ENCODE measurements at regions not wholly inside any gene's neighbourhood (a gene's known extent, or its start where the extent isn't known, plus 50 kb on each side); places are given as distances from the start of the nearest gene placed in this dataset.

DNA sequence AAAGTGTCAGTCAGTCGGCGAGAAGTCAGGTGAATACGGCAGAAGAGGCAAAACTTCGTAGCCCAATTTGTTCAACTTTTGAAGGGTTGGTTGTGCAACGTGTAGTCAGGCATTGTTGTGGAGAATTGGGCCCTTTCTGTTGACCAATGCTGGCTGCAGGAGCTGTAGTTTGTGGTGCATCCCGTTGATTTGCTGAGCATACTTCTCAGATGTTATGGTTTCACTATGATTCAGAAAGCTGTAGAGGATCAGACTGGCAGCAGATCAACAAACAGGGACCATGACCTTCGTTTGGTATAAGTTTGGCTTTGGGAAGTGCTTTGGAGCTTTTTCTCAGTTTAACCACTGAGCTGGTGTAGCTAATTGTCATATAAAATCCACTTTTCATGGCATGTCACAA is 190.2 kb upstream of the ADAMTS5 start:
- Histone ChIP-seq H3K9ac (ENCODE audit: low read depth, low read length) (no peak overlapping the region), H3K27ac (ENCODE audit: low read depth, low read length) (no peak overlapping the region), H3K27me3 (ENCODE audit: insufficient read depth, low read length) (no peaks in the 10 kb centered on the region), H3K9me3 (ENCODE audit: insufficient read depth, low read depth, low read length) (no peaks in the 10 kb centered on the region), H3K4me3 (ENCODE audit: low read length) (no peak overlapping the region), H3K36me3 (ENCODE audit: insufficient read depth, low read length) (no peaks in the 10 kb centered on the region), H3K4me1 (ENCODE audit: insufficient read depth, low read length) (no peaks in the 10 kb centered on the region)
- 92% methylated on average over 7 of the region's 7 CpGs for WGBS

- H3K4me3 ChIP-seq (ENCODE audit: low read length) = no peak overlapping the region
- H3K27ac ChIP-seq (ENCODE audit: low read depth, low read length) = no peak overlapping the region
- no peak overlapping the region for H3K9ac ChIP-seq (ENCODE audit: low read depth, low read length)
- no peaks in the 10 kb centered on the region for H3K27me3 ChIP-seq (ENCODE audit: insufficient read depth, low read length)
- H3K4me1 ChIP-seq (ENCODE audit: insufficient read depth, low read length) = no peaks in the 10 kb centered on the region
- no peaks in the 10 kb centered on the region for H3K9me3 ChIP-seq (ENCODE audit: insufficient read depth, low read depth, low read length)
- WGBS = no CpG with 5 or more reads among the region's 1 CpG
- no peaks in the 10 kb centered on the region for H3K36me3 ChIP-seq (ENCODE audit: insufficient read depth, low read length)
Measured at GRCh38 chr21:27156666-27157065, 189.8 kb upstream of the ADAMTS5 start.

DNA sequence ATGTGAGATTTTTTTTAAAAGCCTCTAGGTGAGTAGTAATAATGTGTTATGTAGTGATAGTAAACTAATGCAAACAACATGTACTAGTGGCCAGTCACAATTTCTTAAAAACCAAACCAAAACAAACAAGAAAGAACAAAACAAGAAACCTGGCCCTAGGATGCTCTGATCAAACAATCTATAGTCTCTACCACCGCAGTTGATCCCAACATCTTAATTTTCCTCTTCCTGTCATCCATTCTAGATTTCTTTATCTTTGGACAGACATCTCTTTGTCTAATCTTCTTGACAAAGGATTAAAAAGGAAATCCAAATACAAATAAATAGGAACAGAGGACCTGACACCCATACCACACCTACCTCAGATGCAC is 188.2 kb upstream of the ADAMTS5 start:
- 87% methylated on average over 1 of the region's 1 CpG for WGBS
- Histone ChIP-seq H3K27me3 (ENCODE audit: insufficient read depth, low read length) (no peaks in the 10 kb centered on the region), H3K4me1 (ENCODE audit: insufficient read depth, low read length) (no peaks in the 10 kb centered on the region), H3K4me3 (ENCODE audit: low read length) (no peak overlapping the region), H3K9ac (ENCODE audit: low read depth, low read length) (no peak overlapping the region), H3K36me3 (ENCODE audit: insufficient read depth, low read length) (no peaks in the 10 kb centered on the region), H3K27ac (ENCODE audit: low read depth, low read length) (no peak overlapping the region), H3K9me3 (ENCODE audit: insufficient read depth, low read depth, low read length) (no peaks in the 10 kb centered on the region)

DNA sequence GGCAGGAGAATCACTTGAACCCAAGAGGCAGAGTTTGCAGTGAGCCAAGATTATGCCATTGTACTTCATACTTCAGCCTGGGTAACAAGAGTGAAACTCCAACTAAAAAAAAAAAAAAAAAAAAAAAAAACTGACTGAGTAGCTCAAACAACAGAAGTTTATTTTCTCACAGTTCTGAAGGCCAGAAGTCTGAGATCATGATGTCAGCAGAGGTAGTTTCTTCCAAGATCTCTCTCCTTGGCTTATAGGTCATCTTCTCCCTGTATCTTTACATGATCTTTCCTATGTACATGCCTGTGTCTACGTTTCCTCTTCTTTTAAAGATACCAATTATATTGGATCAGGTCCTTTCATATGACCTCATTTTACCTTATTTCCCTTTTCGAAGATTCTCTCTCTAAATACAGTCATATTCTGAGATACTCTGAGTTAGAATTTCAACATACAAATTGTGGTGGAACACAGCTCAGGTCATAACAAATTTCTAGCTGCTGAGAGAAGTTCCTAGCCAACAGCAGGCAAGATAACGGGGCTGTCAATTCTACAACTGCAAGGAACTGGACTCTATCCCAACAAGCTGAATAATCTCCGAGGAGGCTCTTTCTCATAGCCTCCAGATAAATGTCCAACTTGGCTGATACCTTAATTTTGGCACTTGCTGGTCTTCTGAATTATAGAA is 187.7 kb upstream of the ADAMTS5 start:
- 95% methylated on average over 4 of the region's 4 CpGs for WGBS
- Histone ChIP-seq H3K4me3 (ENCODE audit: low read length) (no peak overlapping the region), H3K9ac (ENCODE audit: low read depth, low read length) (no peak overlapping the region), H3K27ac (ENCODE audit: low read depth, low read length) (no peak overlapping the region), H3K9me3 (ENCODE audit: insufficient read depth, low read depth, low read length) (no peaks in the 10 kb centered on the region), H3K27me3 (ENCODE audit: insufficient read depth, low read length) (no peaks in the 10 kb centered on the region), H3K36me3 (ENCODE audit: insufficient read depth, low read length) (no peaks in the 10 kb centered on the region), H3K4me1 (ENCODE audit: insufficient read depth, low read length) (no peaks in the 10 kb centered on the region)

DNA sequence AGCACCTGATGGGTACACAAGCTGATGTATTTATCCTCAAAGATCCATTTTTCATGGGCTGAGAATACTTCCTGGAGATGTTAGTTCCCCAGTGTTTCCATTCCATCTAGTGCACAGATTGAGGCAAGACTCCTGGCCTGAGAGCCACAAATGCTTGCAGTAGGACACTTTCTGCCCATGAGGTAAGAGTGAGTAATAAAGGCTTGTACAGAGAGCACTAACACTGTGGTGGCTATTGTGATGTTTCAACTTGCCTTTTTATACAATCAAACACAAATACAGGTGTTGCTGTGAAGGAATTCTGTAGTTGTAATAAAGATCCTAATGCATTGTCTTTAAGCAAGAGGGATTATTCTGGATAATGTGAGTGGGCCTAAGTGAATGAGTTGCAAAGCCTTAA is 186.1 kb upstream of the ADAMTS5 start:
- Histone ChIP-seq H3K4me3 (ENCODE audit: low read length) (no peak overlapping the region), H3K27me3 (ENCODE audit: insufficient read depth, low read length) (no peaks in the 10 kb centered on the region), H3K4me1 (ENCODE audit: insufficient read depth, low read length) (no peaks in the 10 kb centered on the region), H3K9me3 (ENCODE audit: insufficient read depth, low read depth, low read length) (peaks cover 9% of the 10 kb centered on the region; the same call in 1 of the 2 replicates), H3K36me3 (ENCODE audit: insufficient read depth, low read length) (no peaks in the 10 kb centered on the region), H3K9ac (ENCODE audit: low read depth, low read length) (no peak overlapping the region), H3K27ac (ENCODE audit: low read depth, low read length) (no peak overlapping the region)

DNA sequence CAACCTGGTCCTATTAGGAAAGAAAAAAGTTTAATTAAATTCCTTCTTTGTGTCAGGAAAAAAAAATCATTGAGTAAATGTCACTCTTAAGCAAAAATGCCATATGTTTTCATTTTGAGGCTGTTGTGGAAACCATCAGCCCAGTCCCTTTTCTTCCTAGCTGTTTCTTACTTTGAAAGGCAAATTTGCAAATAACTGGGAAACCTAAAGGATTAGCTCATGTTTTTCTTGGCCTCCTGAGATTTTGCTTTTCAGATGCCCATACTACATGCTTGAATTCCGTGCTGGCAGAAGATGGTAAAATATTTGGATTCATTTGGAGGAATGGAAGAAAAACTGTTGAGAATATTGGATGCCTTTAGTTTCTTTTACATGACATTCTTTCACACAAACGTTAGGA is 182.1 kb upstream of the ADAMTS5 start:
- no peaks in the 10 kb centered on the region for H3K4me1 ChIP-seq (ENCODE audit: insufficient read depth, low read length)

GRCh38 chr21:27146268-27146667 is 179.4 kb upstream of the ADAMTS5 start:
- H3K4me3 ChIP-seq (ENCODE audit: low read length) = no peak overlapping the region

More for the DNA sequence above, 182.1 kb upstream of the ADAMTS5 start:
- H3K4me3 ChIP-seq (ENCODE audit: low read length) = no peak overlapping the region
- H3K9ac ChIP-seq (ENCODE audit: low read depth, low read length) = no peak overlapping the region
- H3K27me3 ChIP-seq (ENCODE audit: insufficient read depth, low read length) = no peaks in the 10 kb centered on the region
- H3K9me3 ChIP-seq (ENCODE audit: insufficient read depth, low read depth, low read length) = peaks cover 11% of the 10 kb centered on the region; the same call in 1 of the 2 replicates
- no peak overlapping the region for H3K27ac ChIP-seq (ENCODE audit: low read depth, low read length)
- WGBS = 62% methylated on average over 2 of the region's 2 CpGs
- no peaks in the 10 kb centered on the region for H3K36me3 ChIP-seq (ENCODE audit: insufficient read depth, low read length)

GRCh38 chr21:27145134-27145798 is 178.4 kb upstream of the ADAMTS5 start:
- Histone ChIP-seq H3K36me3 (ENCODE audit: insufficient read depth, low read length) (no peaks in the 10 kb centered on the region), H3K4me1 (ENCODE audit: insufficient read depth, low read length) (no peaks in the 10 kb centered on the region), H3K27me3 (ENCODE audit: insufficient read depth, low read length) (no peaks in the 10 kb centered on the region), H3K27ac (ENCODE audit: low read depth, low read length) (no peak overlapping the region), H3K9me3 (ENCODE audit: insufficient read depth, low read depth, low read length) (peaks cover 11% of the 10 kb centered on the region; the same call in 1 of the 2 replicates), H3K9ac (ENCODE audit: low read depth, low read length) (no peak overlapping the region), H3K4me3 (ENCODE audit: low read length) (no peak overlapping the region)
- WGBS = 97% methylated on average over 4 of the region's 6 CpGs

More at GRCh38 chr21:27146268-27146667, 179.4 kb upstream of the ADAMTS5 start:
- Histone ChIP-seq H3K27ac (ENCODE audit: low read depth, low read length) (no peak overlapping the region), H3K9ac (ENCODE audit: low read depth, low read length) (no peak overlapping the region), H3K4me1 (ENCODE audit: insufficient read depth, low read length) (no peaks in the 10 kb centered on the region), H3K27me3 (ENCODE audit: insufficient read depth, low read length) (no peaks in the 10 kb centered on the region), H3K36me3 (ENCODE audit: insufficient read depth, low read length) (no peaks in the 10 kb centered on the region), H3K9me3 (ENCODE audit: insufficient read depth, low read depth, low read length) (peaks cover 11% of the 10 kb centered on the region; the same call in 1 of the 2 replicates)
- WGBS = no CpG with 5 or more reads among the region's 1 CpG

GRCh38 chr21:27143476-27143875 is 176.6 kb upstream of the ADAMTS5 start:
- WGBS = 96% methylated on average over 31 of the region's 31 CpGs
- H3K36me3 ChIP-seq (ENCODE audit: insufficient read depth, low read length) = no peaks in the 10 kb centered on the region
- H3K9ac ChIP-seq (ENCODE audit: low read depth, low read length) = no peak overlapping the region
- no peaks in the 10 kb centered on the region for H3K4me1 ChIP-seq (ENCODE audit: insufficient read depth, low read length)
- H3K27ac ChIP-seq (ENCODE audit: low read depth, low read length) = no peak overlapping the region
- no peaks in the 10 kb centered on the region for H3K27me3 ChIP-seq (ENCODE audit: insufficient read depth, low read length)
- H3K9me3 ChIP-seq (ENCODE audit: insufficient read depth, low read depth, low read length) = peaks cover 7% of the 10 kb centered on the region; the same call in 1 of the 2 replicates
- no peak overlapping the region for H3K4me3 ChIP-seq (ENCODE audit: low read length)

GRCh38 chr21:27139526-27139925 is 172.6 kb upstream of the ADAMTS5 start:
- Histone ChIP-seq H3K4me3 (ENCODE audit: low read length) (no peak overlapping the region), H3K9me3 (ENCODE audit: insufficient read depth, low read depth, low read length) (no peaks in the 10 kb centered on the region), H3K9ac (ENCODE audit: low read depth, low read length) (no peak overlapping the region), H3K27ac (ENCODE audit: low read depth, low read length) (no peak overlapping the region), H3K4me1 (ENCODE audit: insufficient read depth, low read length) (no peaks in the 10 kb centered on the region), H3K36me3 (ENCODE audit: insufficient read depth, low read length) (no peaks in the 10 kb centered on the region), H3K27me3 (ENCODE audit: insufficient read depth, low read length) (no peaks in the 10 kb centered on the region)

DNA sequence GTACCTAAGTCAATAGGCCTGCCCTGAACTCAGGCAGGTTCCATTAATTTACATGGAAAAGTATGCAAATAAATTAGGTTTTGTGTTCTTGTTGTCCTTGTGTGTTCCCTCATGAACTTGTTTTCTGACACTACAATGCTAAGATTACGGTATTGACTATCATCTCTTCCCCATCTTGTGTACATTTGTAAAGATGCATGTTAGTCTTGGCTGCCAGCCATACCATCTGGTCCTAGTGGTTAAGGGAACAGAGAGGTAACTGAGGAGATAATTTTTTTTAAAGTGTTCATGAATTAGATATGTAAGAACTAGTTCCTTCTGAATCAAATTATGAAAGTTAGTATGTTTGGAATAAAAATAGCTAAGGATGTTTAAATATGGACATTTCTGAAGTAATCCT is 167.6 kb upstream of the ADAMTS5 start:
- Histone ChIP-seq H3K9me3 (ENCODE audit: insufficient read depth, low read depth, low read length) (no peaks in the 10 kb centered on the region), H3K27ac (ENCODE audit: low read depth, low read length) (no peak overlapping the region), H3K4me1 (ENCODE audit: insufficient read depth, low read length) (peaks cover 5% of the 10 kb centered on the region; the same call in 1 of the 2 replicates), H3K36me3 (ENCODE audit: insufficient read depth, low read length) (no peaks in the 10 kb centered on the region), H3K27me3 (ENCODE audit: insufficient read depth, low read length) (no peaks in the 10 kb centered on the region), H3K4me3 (ENCODE audit: low read length) (no peak overlapping the region), H3K9ac (ENCODE audit: low read depth, low read length) (no peak overlapping the region)
- no CpG with 5 or more reads among the region's 1 CpG for WGBS
